Hematopoietic multipotent progenitor cell (in vitro differentiated cells): ENCODE measurements at regions not wholly inside any gene's neighbourhood (a gene's known extent, or its start where the extent isn't known, plus 50 kb on each side); places are given as distances from the start of the nearest gene placed in this dataset.

Experiments used
- DNase-seq, 3 donors: peaks; one replicate each; pipeline ENCODE4 v3.0.0-alpha.2; 2011 to 2015; ENCODE audit warnings: low read depth in 2 of 3, low spot score in 2 of 3

DNA sequence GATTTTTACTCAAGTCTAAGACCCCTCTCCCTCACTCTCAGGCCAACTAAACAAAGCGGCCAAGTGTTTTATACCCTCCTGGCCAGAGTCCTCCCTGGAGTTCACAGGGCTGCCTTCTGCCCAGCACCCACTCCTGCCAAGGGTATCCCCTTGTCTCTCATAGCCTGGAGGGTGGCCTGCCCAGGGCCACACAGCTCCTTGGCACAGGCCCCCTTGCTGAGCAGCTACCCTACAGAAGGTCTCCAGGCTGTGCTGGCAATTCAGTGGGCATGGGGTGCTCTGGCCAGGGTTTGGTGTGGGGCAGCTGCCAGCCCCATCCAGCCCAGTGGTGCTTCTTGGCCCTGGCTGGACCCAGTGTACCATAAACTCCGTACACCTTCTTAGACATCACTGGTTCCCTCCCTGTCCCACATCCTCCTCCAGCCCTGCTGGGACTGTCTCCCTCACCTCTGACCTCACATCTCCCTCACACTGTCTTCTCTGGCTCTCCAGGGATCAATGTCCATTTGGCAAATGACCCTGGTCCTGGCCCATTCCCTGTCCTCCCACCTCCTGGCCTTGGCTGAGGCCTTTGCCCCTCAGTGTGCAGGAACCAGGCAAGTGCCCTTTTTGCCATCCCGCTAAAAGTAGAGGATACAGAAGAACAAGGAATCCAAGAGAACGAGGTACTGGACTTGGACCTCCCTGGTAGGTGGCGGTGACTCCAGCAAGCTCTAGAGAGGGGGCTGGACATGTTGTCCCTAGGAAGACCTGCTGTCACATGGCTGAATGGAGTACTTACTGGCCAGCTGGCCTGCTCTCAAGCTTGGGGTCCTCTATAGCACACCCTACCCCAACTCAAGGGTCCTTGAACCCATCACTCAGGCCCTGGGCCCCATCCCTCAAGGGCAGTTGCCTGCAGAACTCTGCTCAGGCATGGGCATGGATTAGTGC is 50.0 kb upstream of the TRPM1 start:
- DNase-seq = no peak

DNA sequence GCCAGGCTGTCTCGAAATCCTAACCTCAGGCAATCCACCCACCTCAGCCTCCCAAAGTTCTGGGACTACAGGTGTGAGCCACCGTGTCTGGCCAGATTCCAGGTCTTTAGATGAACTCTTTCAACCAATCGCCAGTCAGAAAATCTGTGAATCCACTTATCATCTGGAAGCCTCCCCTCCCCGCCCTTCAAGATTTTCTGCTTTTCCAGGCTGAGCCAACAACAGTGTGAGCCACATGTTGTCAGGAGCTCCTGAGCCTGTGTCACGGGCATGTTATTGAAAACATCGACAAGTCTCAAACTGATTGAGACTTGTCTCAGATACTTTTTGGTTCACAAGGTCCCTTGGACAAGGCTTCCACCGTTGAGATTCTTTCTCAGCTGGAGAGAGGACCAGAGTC is 52.0 kb upstream of the TRPM1 start:
- no peak for DNase-seq

DNA sequence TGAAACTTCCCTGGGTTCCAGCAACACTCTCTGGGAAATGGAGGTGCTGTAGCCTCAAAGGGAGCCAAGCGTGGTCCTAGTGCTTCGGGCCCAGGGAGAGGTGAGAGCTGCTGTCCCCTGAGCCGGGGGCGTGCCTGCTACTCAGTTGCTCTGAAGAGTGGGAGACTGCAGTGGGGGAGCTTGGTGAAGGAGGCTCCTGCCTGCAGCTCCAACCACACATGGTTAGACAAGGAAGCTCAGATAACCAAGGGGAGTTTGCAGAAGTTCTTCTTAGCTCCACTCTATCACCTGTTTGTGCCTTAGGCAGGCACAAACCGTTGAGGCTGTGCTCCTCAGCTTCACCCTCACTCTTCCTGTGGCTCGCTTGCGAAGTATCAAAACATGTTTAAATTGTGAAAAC is 53.6 kb upstream of the TRPM1 start:
- no peak for DNase-seq

DNA sequence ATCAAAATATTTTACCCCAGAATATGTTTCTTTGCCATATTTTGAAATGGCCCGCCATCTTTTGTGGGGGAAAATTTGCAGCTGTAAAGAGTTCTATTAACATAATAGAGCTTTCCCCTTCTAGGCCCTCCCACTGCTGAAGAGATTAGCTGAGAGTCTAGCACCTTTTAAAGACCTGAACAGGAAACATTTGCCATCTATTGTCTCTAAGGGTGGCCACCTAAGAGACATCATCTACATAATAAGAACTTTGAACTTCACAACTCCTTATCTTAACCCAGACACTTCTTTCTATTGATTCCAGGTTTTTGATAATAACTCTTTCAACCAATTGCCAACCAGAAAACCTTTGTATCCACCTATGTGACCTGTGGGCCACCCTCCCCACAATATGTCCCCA is 54.7 kb upstream of the TRPM1 start:
- no peak for DNase-seq

DNA sequence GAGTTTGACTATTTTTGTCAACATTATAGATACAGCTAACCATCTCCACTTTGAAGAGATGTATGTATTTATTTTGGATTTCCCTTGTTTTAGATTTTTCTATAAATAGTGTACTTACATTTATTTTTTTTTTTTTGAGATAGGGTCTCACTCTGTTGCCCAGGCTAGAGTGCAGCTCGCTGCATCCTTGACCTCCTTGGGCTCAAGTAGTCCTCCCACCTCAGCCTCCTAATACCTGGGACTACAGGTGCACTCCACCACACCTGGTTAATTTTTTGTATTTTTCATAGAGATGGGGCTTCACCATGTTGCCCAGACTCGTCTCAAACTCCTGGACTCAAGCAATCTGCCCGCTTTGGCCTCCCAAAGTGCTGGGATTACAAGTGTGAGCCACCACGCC is 55.3 kb upstream of the TRPM1 start:
- no peak for DNase-seq

DNA sequence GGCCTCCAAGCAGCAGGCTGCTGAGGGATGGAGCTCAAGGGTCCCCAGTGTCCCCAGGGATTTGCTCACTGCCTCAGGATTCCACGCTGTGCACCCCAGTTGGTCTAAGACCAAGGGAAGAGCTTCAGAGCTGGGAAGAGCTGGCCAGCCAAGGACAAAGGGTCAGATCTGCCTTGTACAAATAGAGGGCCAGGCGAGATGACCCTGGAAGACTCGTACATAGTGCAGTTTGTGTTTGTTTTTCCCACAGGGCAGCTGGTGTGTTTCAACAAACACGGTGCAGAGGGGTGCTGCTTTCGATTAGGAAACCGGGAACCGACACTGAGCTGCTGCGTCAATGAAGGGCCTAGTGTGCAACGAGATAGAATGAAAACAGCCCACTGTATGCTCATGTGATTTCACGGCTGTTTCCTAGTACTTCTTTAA is 56.1 kb upstream of the TRPM1 start:
- no peak for DNase-seq

DNA sequence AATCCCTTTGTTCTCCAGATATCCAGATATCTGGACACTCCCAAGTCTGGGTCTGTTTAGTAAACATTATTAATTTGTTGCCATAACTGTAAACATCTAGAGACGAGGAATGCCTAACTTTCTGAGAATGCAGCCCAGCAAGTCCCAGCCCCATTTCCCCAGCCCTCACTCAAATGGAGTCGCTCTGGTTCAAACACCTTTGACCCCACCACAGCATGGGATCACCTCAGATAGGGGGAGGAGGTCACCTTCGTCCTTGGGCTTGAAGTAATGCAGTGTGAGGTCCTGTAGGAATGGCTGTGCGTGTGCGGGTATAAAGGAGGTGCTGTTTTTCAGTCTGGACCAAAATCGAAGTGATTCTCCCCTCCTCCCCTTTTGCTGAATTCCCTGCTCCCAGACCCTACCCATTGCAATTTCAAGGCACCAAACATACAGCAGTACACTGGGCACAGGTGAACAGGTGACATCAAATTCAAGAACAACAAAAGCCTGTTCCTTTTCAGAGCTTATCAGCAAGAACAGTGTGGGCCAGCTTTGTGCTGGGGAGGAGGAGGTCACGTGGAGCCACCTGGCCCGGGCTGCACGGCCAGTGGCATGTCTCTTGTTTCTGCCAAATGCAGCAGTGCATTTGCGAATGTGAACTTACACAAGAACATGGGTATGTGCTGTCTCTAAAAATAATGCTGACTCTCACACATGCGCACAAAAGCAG is 57.5 kb upstream of the TRPM1 start:
- no peak for DNase-seq

DNA sequence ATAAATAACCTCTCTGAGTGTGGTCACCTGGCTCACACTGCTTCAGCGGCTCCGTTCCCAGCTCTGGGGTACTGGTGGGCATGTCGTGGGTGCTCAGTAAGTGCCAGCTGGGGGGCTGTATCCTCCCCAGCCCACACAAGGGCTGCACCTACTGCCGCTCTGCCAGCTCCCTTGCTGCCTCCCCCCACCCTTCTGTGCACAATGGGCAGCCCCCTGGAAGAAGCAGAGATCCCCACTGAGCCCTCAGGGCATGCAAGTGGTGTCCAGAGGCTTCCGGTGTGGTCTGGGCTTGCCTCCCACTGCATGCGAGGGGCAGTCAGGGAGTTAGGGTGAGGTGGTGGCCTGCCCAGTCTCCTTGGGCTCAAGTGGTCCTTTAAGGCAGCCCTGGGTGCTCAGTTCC is 58.3 kb upstream of the TRPM1 start:
- DNase-seq = no peak

DNA sequence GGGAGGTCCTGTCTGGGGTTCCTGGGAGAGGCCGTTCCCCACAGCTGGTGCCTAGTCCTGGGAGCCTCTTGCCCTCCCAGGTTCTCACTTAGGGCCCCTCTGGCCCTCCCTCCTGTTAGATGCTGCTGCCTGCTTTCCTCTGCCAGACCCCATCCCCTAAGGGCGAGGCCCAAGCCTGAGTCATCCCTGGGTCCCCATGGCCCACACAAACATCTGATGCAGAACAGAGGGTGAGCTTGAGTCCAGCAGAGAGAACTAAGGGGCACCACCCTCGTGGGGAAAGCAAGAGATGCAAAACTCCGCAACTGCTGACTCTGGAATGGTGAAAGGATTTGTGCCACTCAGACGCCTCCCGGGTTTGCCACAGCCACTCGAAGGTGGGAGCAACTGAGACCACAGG is 58.8 kb upstream of the TRPM1 start:
- no peak for DNase-seq

DNA sequence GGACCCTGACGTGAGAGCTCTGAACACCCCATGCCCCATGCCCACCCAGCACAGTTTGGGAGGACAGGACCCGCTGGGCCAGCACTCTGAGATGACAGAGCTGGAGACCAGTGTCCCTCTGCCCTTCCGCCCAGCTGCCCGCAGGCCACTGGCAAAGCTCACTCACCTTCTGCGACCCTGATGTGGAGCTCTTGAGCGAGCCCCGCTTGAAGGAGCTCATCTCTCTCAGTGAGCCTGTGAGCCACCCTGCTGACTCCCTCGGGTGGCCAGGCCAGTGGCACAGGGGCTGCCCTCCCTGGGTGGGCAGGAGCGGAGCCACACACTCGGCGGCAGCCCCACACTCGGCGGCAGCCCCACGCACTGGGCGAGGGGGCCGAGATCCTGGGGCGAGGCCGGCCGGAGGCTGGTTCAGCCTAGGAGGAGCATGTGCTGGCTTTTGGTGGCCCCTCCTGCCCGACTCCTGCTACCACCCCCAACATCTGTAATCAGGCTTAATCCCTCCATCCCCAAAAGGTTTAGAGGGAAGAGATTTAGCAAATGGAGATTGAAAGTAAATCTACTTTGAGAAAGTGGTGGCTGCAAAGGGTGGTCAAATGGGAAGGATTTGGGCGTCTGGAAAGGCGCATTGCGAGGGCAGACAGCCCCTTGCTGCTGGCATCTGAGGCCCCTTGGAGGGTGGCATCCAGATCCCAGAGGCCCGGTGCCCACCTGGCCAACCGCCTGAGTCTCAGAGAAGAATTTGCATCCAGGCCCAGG is 59.4 kb upstream of the TRPM1 start:
- DNase-seq = no peak

DNA sequence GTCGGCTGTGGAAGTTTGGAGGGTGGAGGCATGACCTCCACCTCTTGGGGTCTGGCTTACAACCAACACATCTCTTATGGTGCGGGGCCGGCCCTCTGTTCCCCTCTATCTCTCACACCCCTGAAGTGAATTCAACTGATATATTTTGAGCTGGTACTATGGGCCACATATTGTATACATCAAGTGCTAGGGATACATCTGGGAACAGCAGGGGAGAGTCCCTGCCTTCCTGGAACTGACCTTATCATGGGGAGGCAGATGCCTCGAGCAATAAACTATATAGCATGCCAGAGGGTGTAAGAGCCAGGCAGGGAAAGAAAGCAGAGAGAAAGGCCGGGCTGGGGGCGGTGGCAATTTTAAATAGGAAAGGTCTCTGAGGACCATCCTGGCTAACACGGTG is 60.4 kb upstream of the TRPM1 start:
- DNase-seq = no peak

DNA sequence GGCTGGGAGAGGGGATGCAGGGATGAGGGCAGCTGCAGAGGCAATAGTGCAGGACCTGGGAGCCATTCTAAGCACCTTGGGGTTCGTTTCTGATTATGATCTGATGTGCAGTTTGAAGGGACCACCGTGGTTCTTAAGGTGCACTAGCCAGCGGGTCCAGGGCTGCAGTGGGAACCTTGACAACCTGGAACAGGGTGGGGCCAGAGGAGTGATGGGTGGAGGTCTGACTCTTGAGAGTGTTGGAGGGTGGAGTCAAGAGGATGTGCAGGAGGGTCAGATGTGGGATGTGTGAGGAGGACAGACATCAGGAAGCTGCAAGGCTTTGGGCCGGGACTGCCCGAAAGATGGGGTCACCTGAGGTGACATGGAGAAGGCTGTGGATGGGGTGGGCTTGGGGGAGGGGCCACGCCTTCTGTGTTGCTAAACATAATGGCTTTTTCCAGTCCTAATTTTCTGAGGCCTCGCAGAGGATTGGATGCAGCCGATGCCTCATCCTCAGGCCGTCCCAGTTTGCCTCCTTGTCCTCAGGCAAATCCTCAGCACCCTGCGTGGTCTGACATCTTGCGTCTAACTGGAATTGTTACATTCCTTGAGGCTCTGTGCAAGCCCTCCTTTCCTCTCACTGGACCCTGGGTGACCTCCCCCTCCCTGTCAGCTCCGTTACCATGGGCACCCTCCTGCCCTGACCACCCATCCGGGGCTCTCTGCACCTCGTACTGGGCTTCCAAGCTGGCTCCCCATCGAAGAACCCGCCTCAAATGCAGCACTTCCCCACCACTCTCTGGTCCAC is 61.4 kb upstream of the TRPM1 start:
- DNase-seq = no peak

DNA sequence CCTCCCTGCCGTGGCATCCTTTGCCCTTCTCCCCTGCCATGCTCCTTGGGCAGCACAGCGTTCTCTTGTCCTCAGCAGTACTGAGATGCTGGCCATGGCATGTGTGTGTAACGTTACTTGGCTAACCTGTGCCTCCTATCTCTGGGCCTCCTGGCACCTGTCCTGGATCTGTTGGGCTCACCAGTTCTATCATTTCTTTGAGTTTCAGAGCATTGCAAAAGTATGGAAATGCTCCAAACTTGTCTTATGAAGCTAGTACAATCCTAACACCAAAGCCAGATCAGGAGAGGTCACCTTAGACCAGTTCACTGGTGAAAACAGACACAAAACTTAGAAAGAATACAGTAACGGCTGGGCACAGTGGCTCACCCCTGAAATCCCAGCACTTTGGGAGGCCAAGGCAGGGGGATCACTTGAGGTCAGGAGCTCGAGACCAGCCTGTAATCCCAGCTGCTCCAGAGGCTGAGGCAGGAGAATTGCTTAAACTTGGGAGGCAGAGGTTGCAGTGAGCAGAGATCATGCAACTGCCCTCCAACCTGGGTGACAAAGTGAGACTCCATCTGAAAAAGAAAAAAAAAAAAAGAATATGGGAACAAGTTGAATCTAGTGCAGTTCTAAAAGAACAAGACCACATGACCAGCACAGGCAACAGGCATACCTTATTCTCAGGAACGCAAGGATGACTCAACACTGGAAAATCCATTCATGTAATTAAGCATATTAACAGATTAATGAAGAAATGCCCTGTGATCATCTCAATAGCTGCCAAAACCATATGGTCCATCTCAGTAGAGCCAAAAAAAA is 62.4 kb upstream of the TRPM1 start:
- DNase-seq = no peak

DNA sequence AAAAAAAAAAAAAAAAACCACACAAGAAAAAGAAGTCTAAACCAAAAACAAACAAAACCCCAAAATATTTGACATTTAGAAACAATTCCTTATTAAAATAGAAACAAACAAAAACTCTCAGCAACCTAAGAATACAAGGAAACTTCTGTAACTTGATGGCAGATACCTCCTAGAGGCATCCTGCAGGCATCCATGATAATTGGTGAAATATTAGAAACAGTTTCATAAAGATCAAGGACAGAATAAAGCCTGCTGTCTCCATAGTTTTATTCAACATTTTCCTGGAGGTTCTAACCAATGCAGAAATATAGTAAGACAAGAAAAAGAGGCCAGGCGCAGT is 63.0 kb upstream of the TRPM1 start:
- DNase-seq = no peak

DNA sequence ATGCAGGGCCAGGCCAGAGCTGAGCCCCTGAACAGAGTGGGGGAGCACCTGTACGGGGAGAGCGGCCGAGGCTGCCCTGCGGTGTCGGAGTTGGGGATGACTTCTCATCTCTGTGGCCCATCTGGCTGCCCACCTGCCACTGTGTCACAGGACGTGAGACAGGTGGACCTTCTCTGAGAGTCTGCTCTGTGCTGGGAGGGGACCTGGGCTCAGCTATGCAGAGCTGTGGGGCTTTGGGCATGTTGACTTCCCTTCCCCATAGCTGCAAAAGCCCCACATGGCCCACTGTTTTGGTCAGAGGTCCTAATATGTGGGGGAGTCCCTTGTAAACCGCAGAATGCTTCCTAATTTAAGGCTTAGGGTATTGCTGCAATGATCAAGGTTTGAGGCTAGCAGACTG is 68.0 kb upstream of the TRPM1 start:
- DNase-seq = no peak

DNA sequence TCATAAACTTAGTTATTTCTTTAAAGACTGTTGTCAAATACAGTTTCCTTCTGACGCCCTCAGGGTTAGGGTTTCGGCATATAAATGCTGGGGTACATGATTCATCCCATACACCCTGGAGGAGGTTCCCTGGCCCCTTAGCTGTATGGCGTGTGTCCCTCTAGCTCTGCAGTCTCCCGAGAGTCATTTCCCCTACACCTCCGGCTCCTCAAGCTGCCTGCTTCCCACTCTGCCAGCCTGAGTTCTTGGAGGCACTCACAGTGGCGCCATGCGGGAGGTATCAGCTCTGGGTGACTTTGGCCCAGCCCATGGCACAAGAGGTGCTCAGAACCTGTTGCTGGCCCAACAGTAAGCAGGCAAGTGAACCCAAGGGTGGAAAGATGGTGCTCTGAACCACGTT is 70.2 kb upstream of the TRPM1 start:
- no peak for DNase-seq

DNA sequence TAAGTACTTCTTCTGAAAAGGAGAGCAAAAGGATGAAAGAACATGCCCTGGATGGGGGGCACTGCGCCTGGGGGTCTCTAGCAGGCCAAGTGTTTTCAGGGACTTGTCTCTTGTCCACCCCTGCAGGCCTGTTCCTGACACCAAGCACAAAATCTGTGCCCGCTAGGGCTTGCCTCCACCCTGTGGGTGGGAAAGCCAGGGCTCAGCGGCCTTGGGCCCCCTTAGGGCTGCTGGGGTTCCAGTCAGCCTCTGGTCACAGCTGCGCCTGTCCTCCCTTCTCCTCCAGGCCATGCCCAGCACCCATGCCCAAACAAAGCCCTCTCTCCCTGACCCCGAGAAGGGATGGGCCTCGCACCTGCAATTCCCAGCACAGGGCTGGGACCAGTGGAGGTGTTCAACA is 71.1 kb upstream of the TRPM1 start:
- no peak for DNase-seq

DNA sequence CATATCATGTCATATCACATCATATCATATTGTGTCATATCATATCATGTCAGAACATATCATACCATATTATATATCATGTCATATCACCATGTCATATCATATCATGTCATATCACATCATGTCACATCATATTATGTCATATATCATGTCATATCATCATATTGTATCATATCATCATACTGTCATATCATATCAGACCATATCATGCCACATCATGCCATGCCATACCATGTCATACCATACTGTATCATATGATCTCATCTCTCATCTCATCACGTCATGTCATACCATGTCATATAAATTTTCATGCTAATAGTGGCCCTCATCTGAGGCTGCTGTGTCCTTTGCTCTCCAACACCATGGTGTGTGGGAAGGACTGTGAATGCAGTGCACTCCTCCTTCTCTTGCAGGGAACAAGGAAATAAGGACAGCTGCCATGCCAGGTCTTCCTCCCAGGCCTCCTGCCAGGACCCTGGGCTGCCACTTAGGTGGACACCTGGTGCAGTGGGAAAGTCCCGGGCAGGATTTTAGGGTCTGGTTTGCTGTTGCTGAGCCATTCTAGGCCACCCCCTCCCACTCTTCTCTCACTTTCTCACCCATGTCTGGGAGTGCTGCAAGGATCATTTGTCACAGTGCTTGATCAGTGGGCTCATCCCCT is 72.4 kb upstream of the TRPM1 start:
- DNase-seq = no peak

DNA sequence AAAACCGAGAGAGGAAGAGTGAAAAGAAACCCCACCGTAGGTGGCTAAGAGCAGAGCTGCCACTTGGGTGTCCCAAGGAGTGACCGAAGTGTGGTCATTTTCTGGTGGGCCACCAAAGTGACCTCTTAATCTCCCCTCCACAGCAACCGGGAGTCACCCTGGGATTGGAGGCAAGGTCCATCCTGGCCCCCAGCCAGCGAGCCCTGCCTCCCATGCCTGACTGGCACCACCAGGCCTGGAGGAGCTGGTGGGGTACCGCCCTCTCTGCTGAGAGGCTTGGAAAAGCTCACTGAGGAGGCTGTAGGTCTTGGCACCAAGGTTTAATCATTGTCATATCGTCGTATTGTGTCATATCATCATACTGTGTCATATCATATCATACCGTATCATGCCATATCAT is 74.0 kb upstream of the TRPM1 start:
- no peak for DNase-seq

DNA sequence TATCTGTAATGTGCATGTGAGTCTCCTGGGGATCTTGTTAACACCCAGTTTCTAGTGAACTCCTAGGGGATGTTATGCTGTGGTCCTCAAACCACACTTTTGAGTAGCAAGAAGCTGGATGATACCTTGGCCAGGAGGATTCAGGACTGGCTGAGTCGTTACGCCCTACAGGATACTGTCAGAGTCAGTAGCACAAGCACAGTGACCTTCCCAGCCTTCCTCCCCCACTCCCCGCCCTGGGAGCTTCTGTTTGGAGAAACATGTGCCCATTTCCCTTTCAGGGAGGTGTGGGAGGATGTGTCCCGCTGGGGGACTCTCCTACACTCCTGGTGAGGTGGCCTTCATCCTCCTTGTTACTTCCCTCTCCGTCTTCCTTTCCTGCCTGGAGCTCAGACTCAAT is 76.4 kb upstream of the TRPM1 start:
- no peak for DNase-seq
